Dermis microvascular lymphatic vessel endothelial cell (primary cell): ENCODE measurements at regions not wholly inside any gene's neighbourhood (a gene's known extent, or its start where the extent isn't known, plus 50 kb on each side); places are given as distances from the start of the nearest gene placed in this dataset.

Source experiments
- DNase-seq, 2 donors: peaks; one replicate each; pipeline versions ENCODE4 v3.0.0 to v3.0.0-alpha.2; 2010; ENCODE audit warnings: low read depth in 2 of 2

GRCh38 chr10:78868048-78868447 lies 200.7 kb upstream of the ZMIZ1 start:
- no peak for DNase-seq

DNA sequence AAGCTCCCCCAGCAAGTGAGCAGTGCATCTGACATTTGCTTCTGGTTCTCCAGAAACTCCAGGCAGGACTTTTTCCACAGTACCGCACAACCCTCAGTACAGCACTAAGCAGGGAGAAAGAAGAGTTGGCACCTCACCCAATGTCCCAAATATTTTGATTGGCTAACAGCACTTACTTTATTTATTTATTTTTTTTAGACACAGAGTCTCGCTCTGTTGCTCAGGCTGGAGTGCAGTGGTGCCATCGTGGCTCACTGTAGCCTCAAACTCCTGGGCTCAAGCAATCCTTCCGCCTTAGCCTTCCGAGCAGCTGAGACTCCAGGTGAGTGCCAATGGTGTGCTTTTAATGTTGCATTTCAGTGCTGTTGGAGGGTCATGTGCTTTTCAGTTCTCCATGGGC lies 200.3 kb upstream of the ZMIZ1 start:
- DNase-seq, result no peak

DNA sequence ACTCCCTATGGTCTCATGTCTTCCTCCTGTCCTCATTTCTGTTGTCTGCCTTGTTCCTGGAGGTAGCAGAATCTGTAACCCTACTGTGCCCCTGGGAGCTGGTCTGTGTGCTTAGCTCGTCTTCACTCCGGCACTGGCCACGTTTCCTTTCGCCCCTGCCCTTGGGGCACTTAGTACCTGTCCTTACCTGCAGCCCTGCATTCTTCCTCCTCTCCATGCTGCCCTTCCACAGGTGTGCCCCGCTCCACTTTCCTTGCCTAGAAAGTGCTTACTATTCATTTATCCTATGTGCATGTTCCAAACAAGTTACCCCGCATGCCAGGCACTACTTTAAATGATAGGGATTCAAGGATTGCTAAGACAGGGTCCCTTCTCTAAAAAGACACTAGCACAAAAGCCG lies 199.9 kb upstream of the ZMIZ1 start:
- no peak for DNase-seq

DNA sequence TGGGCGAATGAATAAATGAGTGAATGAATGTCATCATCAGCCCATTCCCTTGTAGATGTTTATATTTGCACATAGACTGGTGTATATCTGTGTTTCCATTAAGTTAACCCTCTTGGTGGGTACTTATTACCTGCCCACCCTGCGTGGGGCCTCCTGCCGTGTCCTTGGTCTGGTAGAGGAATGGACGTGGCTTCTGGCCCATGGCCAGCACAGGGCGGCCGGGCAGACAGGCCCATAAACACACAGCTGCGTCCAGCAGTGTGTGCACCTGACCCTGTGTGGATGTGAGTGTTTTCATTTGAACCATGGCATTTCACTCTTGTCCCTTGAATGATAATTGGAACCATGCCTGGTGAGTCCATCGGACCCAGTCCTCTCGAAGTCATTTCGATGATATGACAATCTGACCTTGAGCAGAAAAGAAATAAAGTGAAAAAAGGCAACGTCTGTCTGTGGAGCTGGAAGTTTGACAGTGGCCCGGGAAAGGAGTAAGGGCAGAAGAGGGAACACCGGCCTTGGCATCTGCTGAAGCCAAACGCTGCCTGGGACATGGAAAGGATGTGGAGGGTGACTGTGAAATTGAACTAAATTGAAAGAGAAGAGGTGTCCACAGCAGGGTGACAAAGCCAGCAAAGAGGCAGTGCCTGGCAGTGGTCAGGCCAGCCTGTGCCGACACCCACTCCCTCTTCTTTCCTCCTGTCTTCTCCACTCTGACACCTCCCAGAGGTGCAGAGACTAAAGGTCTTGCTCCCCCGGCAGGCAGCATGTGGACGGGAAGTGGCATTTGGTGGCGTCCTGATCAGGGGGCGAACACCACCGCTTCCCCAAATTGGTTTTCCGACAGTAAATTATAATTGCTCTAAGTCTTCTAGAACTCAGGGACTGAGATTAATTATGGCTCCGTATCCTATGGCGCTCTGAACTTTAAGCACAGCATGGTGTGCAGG lies 199.0 kb upstream of the ZMIZ1 start:
- no peak for DNase-seq

DNA sequence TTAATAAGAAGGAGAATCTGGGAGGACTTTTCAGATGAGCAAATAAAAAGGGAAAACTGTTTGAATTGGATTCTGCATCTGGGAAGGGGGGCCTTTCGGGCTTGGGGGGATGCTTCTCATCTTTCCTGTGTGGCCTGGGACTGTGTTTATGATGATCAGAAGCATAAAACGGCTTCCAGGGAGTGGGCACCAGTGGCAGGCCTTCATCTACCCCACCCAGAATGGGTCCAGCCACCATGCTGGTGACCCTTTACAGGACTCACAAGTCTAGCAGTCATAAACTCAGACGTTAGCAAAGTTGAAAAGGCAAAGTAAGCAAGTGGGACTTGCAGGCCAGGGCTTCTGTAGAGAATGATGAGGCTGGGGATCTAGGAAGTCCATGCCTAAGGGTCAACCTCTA lies 198.3 kb upstream of the ZMIZ1 start:
- DNase-seq, result no peak

- no peak for DNase-seq
Measured at GRCh38 chr10:78871796-78872195, 197.0 kb upstream of the ZMIZ1 start.

GRCh38 chr10:78873413-78873812 lies 195.4 kb upstream of the ZMIZ1 start:
- DNase-seq, result no peak

DNA sequence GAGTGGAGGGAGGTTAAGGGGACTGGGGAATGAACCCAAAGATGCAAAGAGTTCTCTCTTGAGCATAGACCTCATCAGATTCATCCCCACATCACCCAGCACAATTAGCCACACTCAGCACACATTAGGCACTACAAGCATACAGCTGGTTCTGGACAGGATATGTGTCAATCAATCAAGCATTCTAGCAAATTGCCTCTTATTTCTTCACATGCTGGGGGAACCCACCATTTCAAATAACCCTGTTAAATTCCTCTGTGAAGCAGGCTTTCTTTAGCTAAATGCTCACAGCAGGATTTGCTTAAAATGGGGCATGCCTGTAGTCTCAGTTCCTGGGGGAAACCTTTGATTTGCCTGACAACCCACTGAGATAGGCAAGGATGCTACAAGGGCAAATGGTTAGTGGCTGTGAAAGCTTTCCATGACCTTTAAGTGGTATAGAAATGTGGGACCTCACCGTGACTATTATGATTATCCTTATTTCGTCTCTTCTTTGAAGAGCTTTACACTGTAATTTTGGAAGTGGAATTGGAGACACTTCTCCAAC lies 193.4 kb upstream of the ZMIZ1 start:
- no peak for DNase-seq

DNA sequence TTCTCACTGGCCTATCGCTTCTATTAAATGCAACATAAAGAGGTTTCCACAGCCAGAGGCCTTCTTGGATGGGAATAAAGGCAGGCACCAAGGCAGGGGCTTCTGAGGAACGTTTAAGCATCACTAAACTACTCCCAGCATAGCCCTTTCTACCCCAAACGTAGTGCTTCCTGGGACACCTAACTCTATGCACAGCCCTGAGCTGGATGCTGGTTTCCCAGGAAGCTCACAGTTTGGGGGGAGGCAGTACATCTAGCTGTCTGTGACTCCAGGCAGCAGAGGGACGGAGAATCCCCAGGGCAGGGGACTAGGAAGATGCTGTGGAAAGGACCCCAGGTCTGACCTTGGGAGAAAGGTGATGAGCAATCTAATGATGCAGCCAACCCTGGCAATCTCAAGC lies 192.8 kb upstream of the ZMIZ1 start:
- DNase-seq, result no peak

DNA sequence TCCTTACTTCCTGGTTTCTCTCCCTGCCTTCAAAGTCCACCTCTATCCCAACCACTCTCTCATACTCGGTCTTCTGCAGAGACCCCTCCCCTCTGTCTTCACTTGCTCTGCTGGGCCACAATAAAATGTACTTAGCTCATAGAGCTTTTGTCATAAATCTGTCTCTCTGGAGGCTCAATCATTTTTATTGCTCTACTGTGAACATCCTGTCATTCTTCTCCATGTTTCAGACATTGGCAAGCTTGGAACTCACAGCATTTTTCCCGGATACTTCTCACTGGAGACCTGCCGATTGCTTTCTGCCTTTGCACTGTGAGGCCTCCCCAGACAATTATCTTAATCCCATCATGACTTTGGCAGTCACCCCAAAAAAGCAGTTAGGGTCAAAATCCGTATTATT lies 192.3 kb upstream of the ZMIZ1 start:
- DNase-seq, result peak; percentile 51 to 73

- DNase-seq, result no peak
Measured at GRCh38 chr10:78879621-78880020, 189.1 kb upstream of the ZMIZ1 start.

DNA sequence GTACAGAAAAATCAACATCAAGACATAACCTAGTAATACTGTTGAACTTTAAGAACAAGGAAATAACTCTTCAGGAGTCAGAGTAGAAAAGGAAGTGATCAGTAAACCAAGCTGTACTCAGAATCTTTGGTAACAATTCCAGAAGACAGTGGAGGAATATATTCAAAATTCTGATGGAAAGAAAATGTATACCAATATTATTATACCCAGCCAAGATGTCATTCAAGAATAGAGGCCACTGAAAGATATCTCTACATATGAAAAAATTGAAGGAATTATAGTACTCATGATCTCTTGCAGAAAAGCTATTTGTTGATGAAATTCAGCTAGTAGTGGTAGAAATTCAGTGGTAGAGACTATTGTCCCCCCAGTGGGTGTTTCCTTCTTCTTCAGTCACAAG lies 182.6 kb upstream of the ZMIZ1 start:
- no peak for DNase-seq

DNA sequence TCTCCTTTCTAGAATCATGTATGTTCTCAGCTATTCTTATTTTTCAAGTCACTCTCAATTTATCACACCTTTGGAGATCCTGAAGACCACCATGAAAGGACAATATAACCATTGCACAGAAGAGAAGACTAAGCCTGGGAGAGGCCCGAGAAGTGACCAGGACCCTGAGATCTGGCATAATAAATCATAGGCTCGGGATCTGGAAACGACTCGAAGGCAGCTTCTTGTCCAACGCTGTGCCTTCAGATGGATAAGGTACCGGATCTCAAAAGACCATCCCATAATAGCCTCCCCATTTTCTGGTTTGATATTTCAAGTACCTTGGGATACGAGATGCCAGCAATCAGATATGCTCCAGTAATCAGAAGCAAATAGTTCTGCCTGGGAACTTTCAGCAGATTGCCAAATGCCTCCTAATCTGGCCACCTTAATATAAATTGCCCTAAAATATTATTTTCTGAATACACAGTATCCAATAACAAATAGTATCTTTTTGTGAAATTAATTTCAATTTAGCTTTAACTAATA lies 179.2 kb upstream of the ZMIZ1 start:
- no peak for DNase-seq

DNA sequence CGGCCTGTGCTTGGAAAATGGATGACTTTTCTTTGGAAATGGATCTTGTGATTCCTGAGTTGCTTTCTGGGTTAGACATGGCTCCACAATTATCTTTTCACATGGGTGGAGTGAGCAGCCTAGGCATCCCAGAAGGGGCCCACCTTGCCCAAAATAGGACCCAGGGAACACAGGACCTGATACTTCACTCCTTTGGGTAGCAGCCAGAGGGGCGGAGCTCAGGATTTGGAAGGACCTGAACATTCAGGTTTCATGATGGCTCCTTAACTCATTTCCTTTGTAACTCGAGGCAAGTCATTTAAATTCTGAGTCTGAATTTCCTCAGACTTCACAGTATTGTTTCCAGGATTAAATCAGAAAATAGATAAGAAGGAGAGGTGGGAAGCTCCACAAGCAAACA lies 178.3 kb upstream of the ZMIZ1 start:
- DNase-seq, result no peak

DNA sequence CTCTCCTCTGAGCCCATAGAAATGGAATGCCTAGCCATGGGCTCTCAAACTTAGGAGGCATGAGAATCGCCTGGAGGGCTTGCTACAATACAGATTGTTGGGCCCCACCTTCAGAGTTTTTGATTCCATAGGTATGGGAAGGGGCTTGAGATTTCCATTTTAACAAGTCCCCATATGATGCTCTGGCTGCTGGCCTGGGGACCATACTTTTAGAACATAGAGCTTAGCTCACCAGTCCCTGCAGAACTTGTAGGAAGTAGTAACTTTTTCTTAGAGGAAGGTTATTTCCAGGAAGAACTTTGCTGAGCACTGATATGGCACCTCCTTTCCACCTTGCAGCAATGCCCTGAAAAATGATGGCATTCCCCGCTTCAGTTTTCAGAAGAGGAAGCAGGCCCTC lies 177.0 kb upstream of the ZMIZ1 start:
- no peak for DNase-seq

- no peak for DNase-seq
Measured at GRCh38 chr10:78892338-78893176, 176.2 kb upstream of the ZMIZ1 start.

DNA sequence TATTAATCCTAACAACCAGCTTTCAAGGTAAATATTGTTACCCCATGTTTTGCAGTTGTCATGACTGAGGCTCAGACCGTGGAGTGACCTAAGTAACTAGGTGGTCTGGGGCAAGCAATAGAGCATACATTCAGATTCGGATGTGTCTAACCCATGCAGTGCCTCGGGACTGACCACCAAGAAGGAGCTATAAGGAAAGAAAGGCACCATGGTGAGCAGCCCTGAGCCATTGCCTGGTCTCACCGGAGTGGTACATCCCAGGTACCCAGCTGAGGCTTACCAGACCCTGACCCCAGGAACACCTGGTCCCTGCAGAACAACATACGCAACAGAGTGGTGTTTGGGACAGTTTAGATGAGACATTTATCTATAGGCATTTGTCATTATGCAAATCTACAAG lies 175.5 kb upstream of the ZMIZ1 start:
- DNase-seq, result no peak

GRCh38 chr10:78894089-78894840 lies 174.5 kb upstream of the ZMIZ1 start:
- no peak for DNase-seq

DNA sequence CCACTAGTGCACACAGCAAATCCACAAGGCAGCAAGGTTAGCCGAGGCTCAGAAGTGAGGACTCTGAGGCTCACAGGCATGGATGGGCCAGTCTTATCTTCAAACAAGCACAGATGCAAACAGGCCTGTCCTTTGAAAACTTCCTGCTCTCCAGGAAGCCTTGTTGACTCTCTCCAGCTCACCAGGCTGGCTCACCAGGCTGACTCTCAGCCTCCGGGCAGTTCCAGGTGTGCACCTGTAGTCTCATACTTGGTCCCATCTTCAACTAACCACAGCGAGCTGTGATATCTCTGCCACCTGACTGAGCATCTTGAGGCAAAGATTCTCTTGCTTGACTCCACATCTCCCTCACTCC lies 173.9 kb upstream of the ZMIZ1 start:
- DNase-seq, result no peak

GRCh38 chr10:78895469-78895868 lies 173.3 kb upstream of the ZMIZ1 start:
- DNase-seq, result no peak

- no peak for DNase-seq
Measured at GRCh38 chr10:78896159-78896928, 172.4 kb upstream of the ZMIZ1 start.
